OCI-M2 (cell line): ENCODE measurements at regions not wholly inside any gene's neighbourhood (a gene's known extent, or its start where the extent isn't known, plus 50 kb on each side); places are given as distances from the start of the nearest gene placed in this dataset.
"Not testable (repeated sequence)": the region's sequence is repeated elsewhere in the genome, so short reads cannot be mapped to it uniquely, and the experiment has no call there.

Source experiments
- DNase-seq: peaks from one replicate; lab custom pipeline; 2025; ENCODE audit not compliant: unreplicated experiment; lab: John Stamatoyannopoulos, UW

- no peak for DNase-seq
Observed at GRCh38 chr20:17837179-17837578, 131.4 kb downstream of the SNX5 start.

- no peak for DNase-seq
Observed at GRCh38 chr20:17836303-17836861, 132.2 kb downstream of the SNX5 start.

- no peak for DNase-seq
Observed at GRCh38 chr20:17835934-17836300, 132.7 kb downstream of the SNX5 start.

GRCh38 chr20:17835240-17835933 lies 133.2 kb downstream of the SNX5 start:
- DNase-seq = no peak

- DNase-seq = no peak
Observed at GRCh38 chr20:17834804-17835203, 133.8 kb downstream of the SNX5 start.

GRCh38 chr20:17833036-17833674 lies 133.4 kb downstream of the BANF2 start:
- DNase-seq = no peak

GRCh38 chr20:17832236-17832915 lies 132.6 kb downstream of the BANF2 start:
- no peak for DNase-seq

GRCh38 chr20:17828598-17829144 lies 128.9 kb downstream of the BANF2 start:
- DNase-seq = no peak

GRCh38 chr20:17827759-17828559 lies 128.2 kb downstream of the BANF2 start:
- DNase-seq = no peak

GRCh38 chr20:17827079-17827478 lies 127.3 kb downstream of the BANF2 start:
- DNase-seq = no peak

GRCh38 chr20:17825960-17826843 lies 126.4 kb downstream of the BANF2 start:
- DNase-seq = no peak

- no peak for DNase-seq
Observed at GRCh38 chr20:17825252-17825959, 125.6 kb downstream of the BANF2 start.

- DNase-seq = no peak
Observed at GRCh38 chr20:17824676-17825251, 125.0 kb downstream of the BANF2 start.

- DNase-seq = no peak
Observed at GRCh38 chr20:17823409-17824144, 123.8 kb downstream of the BANF2 start.

- DNase-seq = no peak
Observed at GRCh38 chr20:17822540-17823408, 123.0 kb downstream of the BANF2 start.

GRCh38 chr20:17822039-17822438 lies 122.3 kb downstream of the BANF2 start:
- DNase-seq = no peak

- not testable (repeated sequence) for DNase-seq
Observed at GRCh38 chr20:17821606-17822005, 121.8 kb downstream of the BANF2 start.
